GM18502 (cell line): ENCODE measurements at regions not wholly inside any gene's neighbourhood (a gene's known extent, or its start where the extent isn't known, plus 50 kb on each side); places are given as distances from the start of the nearest gene placed in this dataset.

ENCODE experiments used
- ATAC-seq: cut with Tn5 transposase; IDR thresholded peaks from one replicate; pipeline ENCODE4 v1.9.1; 2021; ENCODE audit warnings: mild to moderate bottlenecking; ENCODE audit not compliant: unreplicated experiment, poor library complexity

DNA sequence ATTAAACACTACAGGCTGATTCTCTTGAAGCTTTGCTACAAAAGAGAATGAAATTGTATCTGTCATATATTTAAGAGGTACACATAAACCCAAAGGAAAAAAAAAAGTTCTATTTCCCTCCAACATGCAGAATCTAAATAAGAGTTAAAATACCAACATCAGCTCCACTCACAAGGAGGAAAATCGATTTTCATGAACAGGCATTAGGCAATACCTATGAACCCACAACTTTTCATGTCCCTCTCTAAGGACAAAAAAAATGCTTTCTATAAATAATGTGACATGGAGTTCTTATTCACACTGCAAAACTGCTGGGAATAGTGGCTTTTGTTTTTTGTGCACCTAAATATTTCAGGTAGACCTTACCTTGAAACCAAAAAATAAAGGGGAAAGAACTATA, 192.5 kb downstream of the KLF12 start:
- ATAC-seq, result no peak

DNA sequence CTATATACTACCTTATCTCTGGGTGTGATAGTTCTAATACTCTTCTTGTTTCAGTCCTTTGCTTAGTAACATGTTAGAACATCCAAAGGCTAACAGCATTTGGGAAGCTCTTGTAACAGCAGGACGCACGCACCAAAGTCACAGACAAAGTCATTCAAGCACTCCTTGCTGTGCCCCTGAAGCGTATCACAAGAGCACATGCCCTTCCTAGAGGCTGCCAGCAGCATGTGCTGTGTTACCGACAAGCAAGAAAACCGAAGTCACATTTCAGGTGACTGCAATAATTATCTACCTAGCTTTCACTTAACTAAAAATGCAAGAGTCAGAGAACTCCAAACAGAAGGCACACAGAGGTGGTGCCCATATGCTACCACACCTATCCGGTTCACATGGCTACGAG, 194.1 kb downstream of the KLF12 start:
- no peak for ATAC-seq

DNA sequence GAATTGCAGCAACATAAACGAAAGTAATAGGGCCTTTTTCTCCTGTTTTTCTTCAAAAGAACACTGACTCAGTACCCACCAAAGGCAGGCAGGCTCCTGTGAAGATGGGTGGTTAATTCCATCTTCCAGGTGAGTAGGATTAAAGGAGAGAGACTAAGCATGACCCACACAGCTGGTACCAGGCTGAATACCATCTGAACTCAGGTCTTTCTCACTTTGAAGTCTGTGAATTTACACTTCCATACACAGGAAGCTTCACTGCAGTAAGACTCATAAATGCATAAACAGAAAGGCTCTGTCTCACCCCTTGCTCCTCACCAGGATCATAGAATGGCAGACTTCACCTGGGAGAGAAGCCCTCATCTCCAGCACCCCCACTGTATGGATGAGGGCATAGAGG, 194.6 kb downstream of the KLF12 start:
- no peak for ATAC-seq

DNA sequence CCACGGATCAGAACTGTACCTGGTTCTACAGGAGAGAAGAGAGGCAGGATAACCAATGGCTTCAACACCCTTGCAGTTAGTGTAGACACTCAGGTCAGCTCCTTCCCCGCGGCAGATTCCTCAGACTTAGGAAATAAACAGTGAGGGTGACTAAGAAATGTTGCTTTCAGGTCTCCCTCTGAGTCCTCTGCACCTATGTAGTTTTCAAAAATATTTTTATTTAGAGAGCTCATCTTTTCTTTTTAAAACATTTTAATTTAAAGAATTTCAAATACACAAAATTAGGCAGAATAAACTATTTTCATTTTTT, 195.2 kb downstream of the KLF12 start:
- no peak for ATAC-seq

DNA sequence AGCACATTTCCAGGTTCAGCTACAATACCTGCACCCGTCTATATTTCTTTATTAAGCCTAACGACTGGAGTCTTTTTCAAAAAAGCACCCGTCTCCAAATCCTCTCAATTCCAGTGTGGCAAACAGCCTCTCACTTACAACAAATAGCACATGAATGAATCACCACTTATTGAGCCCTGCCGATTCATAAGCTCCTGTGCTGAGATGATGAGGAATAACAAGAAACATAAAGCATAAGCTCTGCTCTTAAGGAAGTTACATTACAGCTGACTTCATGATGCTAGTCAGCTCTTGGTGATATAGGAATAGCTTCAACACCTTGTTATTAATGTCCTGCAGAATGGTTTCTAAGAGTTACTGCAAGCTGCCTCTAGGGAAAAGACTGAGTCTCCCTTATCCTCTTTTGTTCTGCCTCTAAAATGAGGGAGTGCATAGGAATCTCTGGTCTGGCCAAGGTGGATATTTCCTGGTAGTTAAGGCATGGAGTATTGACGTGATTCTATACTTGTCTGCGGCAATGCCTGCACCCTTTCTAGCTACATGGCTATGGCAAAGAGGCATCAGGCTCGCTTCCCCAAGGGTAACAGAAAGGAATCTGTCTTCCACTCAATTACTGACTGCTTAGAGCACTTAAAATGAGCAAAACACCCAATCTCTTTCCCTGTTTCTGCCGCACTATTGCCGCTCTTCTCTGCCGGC, 195.7 kb downstream of the KLF12 start:
- no peak for ATAC-seq

DNA sequence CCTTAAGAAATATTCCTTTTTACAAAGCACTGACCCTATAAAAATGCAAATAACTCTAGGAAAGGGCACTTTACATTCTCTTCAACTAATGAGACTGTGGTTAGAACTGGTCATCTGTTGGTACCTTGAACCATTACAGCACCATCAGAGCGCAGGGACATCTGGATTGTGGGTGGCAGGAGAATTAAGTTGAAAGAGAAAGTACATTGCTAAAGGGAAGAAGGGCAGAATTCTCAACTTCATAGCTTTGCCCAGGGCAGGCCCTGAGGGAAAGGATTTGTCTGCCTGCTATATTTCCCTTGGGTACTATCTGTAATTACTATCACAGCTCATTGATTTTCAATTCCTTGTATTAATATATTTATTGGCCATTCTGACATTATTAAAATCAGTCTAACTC, 196.8 kb downstream of the KLF12 start:
- no peak for ATAC-seq

DNA sequence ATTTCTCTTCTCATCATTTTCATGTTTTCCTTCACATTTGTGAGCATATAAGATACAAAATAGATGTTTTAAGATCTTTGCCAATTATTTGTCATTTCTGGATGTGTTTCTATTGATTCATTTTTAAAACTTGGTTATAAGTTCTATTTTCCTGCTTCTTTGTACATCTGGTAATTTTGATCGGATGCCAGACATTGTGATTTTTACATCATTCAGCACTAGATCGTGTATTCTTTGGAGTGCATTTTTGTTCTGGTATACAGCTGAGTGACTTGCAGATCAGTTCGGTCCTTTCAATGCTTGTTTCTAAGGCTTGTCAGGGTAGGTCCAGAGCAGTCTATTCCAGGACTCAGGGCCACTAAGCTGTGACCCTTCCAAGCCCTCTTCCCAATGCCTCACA, 198.2 kb downstream of the KLF12 start:
- no peak for ATAC-seq

DNA sequence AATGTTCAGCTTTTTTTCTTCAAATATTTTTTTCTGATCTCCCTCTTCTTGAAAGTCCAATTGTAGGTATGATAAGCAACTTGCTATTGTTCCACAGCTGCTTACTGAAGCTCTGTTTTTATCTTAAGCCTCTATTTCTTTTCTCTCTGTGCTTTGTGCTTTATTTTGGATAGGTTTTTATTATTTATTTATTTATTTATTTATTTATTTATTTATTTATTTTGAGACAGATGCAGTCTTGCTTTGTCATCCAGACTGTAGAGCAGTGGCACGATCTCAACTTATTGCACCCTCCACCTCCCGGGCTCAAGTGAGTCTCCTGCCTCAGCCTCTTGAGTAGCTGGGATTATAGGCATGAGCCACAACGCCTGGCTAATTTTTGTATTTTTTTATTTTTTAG, 199.4 kb downstream of the KLF12 start:
- no peak for ATAC-seq

DNA sequence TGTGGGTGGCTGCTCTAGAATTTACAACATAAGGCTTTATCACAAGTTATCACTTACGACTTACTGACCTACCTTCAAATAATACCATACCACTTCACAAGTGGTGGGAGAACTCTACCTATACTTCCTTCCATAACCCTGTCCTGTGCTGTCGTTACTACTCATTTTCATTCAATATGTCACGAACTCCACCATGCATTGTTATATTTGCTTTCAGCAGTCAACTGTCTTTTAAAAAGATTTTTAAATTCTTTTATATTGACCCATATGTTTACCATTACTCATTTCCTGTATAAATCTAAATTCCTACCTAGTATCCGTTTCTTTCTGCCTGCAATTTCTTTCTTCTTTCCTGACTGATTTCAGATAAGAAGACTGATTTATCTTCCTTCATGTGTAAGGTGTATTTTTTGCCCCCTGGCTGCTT, 200.0 kb downstream of the KLF12 start:
- no peak for ATAC-seq

DNA sequence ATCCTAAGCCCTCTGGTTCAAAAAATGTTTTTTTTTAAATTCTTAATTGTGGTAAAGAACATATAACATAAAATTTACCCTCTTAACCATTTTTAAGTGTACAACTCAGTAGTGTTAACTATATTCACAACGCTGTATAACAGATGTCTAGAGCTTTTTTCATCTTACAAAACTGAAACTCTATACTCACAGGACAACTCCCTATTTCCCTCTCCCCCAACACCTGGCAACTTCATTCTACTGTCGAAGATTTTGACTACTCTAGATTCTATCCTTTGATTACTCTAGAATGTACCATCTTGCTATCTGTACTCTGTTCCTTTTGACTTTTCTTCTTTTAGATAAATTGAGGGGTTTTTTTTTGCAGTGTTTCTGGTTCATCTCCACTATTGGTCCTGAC, 200.4 kb downstream of the KLF12 start:
- no peak for ATAC-seq

DNA sequence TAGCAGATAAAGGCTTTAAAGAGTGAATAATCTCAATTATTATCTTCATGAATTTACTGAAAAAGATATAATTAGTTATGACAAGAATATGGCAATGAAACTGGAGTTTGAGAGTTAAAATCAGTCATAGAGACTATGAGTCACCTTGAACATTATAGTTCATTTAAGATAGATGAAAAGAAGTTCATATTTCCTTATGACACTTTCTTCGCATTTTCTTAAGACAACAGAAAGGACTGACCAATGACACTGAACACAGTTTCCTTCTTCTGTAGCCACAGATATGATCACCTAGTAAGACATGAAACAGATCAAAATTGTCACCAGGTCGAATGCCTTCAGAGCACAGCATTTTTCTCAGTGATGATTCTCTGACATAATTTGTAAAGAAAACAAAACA, 202.1 kb downstream of the KLF12 start:
- ATAC-seq, result no peak

DNA sequence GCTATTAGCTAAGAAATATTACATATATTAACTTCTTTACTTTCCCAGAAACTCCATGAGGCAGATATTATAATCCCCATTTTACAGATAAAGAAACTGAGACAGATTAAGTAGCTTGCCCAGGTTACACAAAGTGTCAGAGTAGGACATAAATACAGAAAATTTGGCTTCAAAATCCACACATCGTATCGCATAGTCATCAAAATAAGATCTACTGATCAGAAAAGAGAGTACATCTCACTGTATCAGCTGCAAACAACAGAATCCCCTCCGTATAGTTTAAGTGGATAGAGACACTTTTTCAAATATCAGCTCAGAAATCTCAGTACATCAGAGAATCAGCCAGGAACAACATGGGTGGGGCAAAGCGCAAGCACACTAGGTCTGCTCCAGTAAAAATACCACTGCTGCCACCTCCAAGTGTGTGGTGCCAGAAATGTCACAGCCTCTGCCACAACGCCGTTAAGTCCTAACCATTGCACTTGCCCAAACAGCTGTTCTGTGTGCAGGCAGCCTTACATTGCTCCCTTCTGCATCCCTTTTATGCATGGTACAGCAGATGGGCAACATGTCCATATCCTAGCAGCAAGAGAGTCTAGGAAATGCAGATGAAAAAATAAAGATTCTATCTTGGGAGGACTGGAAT, 204.8 kb downstream of the KLF12 start:
- no peak for ATAC-seq

DNA sequence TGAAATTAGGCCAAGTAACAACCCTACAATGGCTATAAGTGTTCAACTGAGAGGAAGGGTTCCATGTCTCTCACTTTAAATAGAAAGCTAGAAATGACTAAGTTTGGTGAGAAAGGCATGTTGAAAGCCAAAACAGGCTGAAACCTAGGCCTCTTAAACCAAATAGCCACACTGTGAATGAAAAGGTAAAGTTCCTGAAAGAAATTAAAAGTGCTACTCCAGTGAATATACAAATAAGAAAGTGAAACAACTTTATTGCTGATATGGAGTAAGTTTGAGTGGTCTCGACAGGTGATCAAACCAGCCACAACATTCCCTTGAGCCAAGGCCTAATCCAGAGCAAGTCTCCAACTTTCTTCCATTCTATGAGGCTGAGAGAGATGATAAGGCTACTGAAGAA, 209.6 kb downstream of the KLF12 start:
- ATAC-seq, result peak; percentile 96

DNA sequence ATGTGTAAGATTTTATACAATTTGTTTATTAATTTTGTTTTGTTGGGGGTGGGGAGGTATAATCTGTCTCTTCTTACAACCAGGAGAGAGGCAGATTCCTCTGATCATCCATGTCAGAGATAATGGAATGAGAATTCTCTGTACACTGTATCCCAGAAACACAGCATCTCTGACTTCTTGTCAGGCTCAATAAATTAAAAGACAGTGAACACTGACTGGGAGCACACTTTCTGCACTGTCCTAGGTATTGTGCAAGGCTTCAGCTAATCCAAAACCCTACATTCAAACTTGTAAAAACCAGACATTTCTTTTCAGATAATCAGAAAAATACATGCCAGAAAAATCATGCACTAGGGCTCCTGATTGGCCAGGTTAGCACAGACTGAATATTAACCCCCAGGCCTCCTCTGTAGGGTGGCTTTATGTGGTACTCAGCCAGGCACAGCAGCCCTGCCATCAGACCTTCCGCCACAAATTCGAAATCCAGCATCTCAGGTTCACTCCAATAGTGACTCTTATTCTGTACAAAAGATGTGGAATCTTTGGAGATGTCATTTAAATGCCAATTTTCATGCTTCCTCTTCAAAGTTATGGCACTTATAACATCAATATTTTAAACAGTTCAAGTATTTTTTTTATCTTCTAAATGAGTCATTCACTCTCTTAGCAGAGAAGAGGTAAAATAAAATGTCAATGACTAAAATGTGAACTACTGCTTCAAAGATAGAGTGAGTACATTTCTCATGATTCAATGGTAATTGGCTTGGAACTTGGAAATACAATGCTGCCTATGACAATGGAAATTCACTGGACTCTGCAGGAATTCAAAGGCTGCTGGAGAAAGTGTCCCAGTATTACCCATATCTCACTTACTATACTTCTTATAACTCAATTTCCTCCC, 211.5 kb downstream of the KLF12 start:
- no peak for ATAC-seq

DNA sequence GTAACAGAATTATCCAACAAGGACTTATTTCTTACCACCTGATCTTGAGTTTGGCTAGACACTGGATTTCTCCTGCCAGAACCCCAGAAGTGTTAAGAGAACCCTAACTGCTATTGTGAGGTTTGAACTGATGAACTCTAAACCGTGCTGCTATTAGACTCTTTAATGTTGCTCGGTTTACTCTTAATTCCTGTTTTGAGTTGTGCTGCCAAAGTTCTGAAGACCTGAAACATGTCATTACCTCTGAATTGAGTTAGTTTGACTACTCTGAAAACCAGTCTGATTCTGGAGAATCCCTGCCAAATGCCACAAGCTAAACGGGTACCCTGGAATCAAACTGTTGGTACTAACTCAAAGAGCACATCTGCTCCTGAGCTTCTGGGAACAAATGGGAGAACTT, 215.5 kb downstream of the KLF12 start:
- no peak for ATAC-seq

DNA sequence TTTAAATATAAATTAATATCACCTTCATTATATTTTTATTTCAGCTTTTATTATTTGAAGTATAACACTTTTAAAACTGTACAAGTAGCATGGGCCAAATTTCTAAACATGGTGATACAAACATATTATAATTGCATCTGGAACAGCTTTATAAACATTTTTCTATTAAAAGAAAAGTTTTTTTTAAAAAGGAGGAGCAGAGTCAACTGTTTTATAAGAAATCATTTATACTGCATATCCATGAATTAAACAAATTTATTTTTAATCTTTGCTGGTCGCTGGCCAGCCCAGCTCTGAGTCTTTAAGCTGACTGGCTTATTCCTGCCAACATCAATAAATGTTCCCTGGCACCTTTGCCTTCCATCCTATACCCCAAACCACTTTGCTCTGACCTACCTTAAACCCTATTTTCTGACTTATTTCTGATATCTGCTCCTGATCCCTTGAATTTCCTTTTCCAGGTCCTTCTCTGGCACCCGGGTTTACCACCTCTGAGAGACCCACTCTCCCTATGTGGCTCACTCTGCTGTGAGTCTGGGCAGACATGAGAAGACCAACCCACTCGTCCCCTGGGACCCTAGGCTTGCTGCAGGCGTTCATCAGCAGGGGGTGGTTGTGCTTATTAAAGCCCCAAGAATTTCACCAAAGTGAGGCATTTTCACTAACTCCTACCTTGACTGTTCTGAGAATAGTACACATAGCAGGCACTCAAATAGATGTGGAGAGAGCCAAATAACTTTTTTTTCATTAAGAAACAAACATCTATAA, 220.3 kb downstream of the KLF12 start:
- ATAC-seq, result peak; percentile 45

DNA sequence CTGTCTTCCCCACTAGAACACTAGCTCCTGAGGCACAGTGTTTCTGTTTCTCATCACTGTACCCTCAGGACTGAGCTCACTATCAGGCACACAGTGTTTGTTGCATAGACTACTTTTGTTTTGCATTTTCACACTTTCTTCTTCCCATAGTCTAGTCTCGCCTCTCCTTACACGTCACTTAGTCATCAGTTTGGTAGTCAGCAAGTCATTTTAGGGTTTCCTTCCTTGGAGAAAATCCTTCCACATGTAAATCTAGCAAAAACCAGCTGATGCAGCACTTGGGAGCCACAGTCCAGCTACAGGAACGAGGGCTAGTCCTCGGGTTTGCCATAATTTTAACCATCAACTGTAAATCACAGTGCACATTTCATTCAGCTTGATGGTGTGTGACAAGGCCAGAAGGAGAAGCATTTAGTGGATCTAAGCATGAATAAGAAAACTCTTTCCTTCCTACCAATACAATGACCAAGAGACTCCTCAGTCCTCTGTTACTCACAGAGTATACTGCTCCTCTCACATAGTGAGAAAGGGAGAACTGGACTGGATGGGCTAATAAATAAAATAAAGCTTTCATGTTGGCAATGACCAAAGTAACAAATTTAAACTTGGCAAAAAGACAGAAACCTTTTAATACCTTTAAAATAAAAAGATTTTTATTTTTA, 221.0 kb downstream of the KLF12 start:
- ATAC-seq, result peak; percentile 46

DNA sequence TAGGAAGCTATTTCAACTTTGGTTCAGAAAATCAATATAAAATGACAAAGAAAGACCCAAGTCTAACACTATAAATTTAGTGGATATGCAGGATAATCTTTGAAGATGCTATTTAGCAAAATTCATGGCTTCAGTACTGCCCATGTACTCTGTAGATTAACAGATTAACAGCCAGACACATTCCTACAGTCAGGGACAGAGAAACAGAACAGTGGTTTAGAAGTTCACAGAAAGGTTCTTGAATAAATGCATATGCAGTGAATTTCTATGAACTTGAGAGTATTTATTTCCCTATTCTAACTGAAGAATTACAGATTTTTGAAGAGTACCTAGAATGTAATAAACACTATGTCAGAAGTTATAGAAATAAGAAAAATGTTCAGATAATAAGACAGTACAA, 222.8 kb downstream of the KLF12 start:
- ATAC-seq, result no peak

DNA sequence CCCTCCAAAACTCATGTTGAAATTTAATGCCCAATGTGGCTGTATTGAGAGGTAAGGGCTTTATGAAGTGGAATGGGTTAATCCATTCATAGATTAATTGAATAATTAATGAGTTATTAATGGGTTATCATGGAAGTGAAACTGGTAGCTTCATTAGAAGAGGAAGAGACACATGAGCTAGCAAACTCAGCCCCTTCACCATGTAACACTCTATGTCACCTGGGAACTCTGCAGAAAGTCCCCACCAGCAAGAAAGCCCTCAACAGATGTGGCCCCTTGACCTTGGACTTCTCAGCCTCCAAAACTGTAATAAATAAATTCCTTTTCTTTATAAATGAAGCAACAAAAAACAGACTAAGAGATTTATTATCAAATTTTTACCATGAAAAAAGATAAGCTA, 223.5 kb downstream of the KLF12 start:
- no peak for ATAC-seq

DNA sequence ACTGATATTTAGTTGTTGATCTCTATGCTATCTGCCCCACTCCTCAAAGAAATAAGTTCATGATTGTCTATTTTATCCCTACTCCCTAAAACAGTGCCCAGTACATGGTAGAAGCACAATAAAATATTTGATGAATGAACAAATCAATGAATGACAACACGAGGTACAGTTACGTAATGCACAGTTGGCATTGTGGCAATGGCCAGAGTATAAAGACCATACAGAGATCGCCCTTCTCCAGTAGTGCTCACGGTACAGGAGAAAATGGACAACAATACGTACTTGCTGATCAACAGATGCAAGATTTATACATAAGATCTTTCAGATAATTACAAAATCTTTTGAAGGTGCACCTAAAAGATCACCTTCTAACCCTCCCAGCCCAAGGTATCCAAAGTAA, 225.4 kb downstream of the KLF12 start:
- ATAC-seq, result no peak
